CD4-positive, alpha-beta T cell treated with Interleukin-15 for 1 hour (primary cell): ENCODE measurements at regions not wholly inside any gene's neighbourhood (a gene's known extent, or its start where the extent isn't known, plus 50 kb on each side); places are given as distances from the start of the nearest gene placed in this dataset.

Source experiments
- DNase-seq: peaks from one replicate; pipeline ENCODE4 v3.0.0-alpha.2; 2020

DNA sequence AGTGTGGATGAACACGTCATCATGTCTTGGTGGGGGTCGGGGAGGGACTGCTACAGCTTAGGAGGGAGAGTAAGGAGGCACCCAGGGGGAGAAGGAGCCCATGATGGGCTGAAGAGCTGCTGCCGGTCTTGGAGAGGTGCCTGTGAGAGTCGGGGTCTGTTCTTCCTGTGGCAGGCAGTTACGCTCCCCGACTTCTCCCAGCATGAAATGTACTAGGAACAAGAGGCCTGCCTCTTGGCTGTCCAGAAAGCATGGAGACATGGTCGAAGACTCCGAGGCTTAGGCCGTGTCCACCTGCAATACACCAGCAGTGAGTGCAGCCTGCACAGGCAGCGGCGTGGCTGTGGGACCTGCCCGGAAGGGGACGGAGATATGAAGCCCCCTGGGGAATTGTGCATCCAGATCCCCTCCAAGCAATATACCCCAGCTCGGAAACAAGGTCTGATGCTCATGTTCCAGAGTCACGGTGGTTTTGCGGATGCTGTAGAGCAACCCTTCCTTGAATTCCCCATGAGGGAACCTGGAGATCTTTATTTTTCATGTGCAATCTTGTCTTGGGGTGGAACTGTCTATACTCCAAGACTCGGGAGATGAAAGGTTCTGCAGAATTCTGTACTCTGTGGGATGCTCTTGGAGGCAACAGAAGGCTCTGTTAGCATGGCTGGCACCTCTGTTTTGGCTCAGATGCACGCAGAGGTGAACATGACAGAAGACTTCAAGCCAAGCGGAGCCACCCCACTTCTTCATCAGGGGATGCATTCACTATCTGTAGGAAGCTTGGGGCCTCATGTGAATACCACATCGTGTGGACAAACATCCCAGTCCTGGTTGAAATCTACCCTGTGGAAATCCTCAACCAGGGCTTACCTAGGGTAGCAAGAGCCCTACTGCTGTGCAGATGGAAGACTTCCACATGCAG, 374.9 kb upstream of the IRX4 start:
- no peak for DNase-seq

DNA sequence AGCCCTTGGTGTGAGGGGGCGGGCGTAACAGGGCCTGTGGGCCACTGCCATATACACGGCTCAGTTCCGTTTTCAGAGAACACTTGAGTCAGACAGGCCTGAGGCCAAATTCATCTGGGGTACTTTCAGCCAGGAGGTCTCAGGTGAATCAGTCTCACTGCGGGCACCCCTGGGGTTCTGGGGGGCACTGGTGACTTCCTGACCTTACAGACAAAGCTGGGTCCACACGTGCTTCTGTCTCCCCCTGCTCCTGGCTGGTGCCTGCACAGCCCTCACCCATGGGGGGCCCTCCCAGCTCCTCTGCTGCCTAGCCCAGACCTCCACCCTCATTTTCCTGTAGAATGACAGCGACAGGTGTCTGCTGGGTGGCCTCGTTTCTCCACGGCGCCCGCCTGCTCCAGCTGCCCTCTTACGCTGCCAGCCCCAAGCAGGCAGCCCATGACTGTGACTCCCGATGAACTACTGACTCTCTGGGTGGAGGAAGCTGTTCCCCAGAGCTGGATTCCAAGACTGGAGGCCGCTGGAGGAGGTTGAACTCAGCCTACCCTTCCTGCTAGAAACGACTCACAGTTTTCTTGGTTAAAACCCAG, 374.1 kb upstream of the IRX4 start:
- no peak for DNase-seq

DNA sequence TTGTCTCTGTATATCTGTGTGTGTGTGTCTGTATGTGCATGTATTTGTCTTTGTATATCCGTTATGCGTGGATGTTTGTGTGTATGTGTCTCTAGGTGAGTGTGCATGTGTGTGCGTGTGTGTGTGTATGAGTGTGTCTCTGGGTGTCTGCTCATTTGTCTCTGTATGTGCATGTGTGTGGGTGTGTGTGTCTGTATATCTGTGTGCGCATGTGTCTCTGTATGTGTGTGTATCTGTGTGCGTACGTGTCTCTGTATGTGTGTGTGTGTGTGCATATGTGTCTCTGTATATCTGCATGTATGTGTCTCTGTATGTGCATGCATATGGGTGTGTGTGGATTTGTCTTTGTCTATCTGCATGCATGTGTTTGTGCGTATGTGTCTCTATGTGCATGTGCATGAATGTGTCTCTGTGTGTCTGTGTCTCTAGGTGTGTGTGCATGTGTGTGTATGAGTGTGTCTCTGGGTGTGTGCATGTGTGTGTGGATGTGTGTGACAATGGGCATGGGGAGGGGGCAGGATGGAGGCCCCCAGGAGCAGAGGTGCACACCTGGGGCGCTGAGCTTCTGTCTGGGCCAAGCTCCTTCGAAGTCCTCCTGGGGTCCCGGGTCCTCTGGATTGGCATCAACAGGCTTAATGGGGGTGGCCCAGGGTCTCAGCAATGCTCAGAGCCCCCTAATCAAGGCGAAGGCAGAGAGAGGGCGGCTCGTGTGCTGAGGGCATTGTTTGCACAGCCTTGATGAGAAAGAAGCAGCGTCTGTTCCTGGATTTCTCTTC, 373.4 kb upstream of the IRX4 start:
- no peak for DNase-seq

- no peak for DNase-seq
Observed at GRCh38 chr5:2254880-2255750, 372.4 kb upstream of the IRX4 start.

GRCh38 chr5:2254406-2254805, 371.7 kb upstream of the IRX4 start:
- DNase-seq: no peak

DNA sequence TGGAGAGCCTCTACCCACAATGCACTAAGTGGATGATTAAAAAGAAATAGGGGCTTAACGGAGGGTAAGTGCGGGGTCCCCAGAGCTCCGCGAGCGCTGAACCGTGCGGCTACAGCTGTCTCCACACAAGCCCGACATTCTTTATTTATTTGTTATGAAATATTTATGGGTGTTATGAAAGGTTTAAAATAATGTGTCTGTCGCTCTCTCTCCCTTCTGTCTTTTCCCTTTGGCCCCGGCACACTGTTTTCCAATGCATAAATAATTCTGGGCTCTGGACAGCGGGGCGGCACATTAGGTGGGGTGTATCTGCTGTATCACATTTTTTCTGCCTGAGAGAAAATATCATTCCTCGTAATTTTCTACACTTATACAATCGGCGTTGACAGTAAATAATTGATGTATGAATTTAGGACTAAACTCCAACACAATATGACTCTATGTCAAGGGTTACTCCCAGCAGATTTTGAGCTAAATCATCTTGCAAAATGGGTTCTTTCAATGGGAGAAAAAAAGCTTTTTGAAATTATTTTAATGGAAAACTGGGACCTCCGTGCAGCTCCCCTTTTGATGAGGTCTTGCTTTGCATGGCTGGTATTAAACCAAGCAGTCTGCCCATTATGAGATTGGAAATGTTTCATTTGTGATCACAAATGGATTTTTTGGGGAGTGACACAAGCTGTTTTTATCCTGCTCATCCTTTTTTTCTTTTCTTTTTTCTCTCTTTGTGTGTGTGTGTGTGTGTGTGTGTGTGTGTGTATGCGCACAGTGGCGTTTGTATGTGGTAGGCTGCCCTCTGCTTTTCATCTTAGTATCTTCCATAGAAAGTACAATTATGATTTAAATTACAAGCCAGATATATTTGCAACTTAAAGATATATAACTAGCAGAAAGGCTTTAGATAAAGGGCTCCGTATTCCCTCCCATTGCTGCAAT, 370.6 kb upstream of the IRX4 start:
- DNase-seq: no peak

DNA sequence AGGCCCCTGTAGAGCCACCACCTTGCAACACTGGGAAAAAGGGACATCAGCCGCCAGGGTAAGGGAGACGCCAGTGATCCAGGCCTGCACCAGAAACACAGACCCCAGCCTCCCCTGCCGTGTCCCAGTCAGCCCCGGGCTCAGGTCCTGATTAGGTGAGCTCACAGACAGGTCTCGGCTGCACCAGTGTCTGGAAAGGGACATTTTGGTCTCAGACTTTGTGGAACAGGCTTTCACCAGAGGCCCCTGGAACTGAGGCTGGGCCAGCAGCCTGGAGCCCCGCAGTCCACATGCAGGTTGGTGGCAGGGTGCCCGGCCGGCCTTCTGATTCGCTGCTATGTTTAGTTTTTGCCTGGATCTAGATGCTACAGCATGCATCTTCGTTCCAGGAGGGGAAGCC, 369.0 kb upstream of the IRX4 start:
- no peak for DNase-seq

DNA sequence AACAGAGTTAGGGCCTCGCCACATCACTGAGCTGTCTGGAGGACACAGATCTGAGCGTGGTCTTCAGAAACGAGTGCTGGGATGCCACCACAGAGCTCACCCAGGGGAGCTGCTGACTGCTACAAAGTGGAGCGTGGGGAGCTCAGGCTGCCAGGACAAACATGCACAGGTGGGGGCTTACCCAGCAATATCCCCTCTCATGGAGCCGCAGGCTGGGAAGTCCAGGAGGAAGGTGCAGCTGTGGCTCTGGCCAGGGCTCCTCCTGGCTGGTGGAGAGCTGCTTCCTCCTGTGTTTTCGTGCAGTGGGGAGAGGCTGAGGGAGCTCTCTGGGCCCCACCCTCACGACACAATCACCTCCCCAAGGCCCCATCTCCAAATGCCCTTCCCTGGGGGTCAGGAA, 368.6 kb upstream of the IRX4 start:
- no peak for DNase-seq

- no peak for DNase-seq
Observed at GRCh38 chr5:2250365-2250950, 367.7 kb upstream of the IRX4 start.

- DNase-seq: no peak
Observed at GRCh38 chr5:2249442-2249841, 366.7 kb upstream of the IRX4 start.

- DNase-seq: no peak
Observed at GRCh38 chr5:2249026-2249425, 366.3 kb upstream of the IRX4 start.

GRCh38 chr5:2242539-2242938, 359.8 kb upstream of the IRX4 start:
- DNase-seq: no peak

DNA sequence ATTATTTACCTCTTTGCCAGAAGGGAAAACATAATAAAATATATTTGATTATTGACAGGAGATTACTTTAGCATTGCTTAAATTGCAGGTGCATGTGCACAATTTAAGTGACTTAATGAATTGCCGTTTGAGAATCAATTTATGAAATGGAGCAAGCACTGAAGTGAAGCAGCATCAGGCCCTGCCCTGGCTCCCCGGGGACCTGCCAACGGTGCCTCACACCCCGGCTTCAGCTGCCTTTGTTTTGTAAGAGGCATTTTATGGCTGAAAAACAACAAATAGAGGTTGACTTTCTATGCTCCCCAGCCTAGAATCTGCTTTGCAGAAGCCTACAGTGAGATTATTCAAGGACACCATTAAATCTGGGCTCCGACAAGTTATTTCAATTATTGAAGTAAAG, 359.1 kb upstream of the IRX4 start:
- no peak for DNase-seq

DNA sequence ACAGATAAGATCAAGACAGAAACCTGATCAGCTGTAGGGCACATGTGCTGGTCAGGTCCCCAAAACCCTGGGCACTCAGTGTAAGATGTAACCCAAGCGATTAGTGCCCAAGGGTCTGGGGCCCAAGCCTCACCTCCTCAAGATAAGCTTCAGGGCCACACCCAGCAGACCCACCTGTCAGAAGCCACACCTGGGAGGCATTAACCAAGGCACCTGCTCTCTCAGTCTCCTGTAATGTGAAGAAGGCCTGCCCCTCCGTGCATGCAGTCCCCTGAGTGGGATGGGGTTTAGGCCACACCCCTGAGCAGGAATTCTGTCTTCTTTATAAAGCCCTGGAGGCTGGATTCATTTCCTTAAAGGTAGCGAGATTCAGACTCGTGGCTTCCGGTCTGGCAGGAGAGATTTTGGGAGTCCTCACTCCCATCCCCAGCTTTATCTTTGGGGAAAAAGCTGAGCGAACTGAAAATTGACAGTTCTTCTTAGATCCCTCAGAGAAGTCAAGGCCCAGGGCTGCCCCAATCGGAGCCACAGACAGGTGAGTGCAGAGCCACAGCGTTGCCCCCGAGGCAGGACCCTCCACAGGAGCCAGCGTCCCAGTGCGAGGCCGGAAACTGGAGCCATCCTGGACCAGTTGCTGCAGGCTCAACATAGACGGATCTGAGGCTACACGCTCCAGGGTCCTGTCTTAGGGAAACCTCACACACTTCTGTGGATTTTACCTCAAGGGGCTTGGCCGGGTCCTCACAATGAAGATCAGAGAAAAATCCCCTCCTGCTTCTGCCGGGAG, 357.6 kb upstream of the IRX4 start:
- DNase-seq: no peak

GRCh38 chr5:2239201-2239910, 356.6 kb upstream of the IRX4 start:
- no peak for DNase-seq

DNA sequence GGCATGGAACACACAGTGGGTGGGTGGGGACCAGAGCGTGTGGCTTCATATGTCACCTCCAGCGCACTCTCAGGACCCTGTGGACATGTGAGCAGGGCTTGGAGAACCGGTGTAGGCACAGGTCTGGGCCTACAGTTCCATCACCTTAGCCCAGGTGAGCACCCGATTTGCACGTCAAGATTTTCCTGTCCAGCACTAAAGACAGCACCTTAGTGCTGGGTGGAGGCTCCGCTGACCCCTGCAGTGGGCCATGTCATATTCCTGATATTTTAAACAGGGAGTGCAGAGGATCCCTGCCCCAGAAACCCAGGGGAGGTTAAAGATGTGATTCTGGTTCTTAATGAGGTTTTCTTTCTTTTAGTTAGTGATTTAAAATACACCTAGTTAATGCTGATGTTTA, 356.0 kb upstream of the IRX4 start:
- DNase-seq: no peak

DNA sequence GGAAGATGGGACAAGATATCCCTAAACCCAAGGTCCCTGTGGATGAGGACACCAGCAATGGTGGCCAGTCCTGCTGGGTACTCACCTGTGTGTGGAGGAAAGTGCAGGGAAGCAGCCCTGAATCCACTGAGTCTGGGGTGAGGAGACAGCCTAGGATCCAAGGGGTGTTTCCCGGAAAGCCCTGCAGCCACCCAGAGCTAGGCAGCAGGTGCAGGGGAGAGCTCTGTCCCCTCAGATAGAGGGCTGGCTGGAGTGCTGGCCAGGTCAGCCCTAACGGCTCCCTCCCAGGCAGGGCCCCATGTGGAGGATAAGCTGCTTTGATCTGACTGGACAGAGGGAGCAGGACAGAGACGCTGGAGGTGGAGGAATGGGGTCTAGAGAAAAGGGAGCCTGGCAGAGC, 344.7 kb upstream of the IRX4 start:
- no peak for DNase-seq

GRCh38 chr5:2224689-2225088, 342.0 kb upstream of the IRX4 start:
- no peak for DNase-seq

GRCh38 chr5:2223303-2223702, 340.6 kb upstream of the IRX4 start:
- DNase-seq: no peak
